HG02588 (cell line): ENCODE measurements at regions not wholly inside any gene's neighbourhood (a gene's known extent, or its start where the extent isn't known, plus 50 kb on each side); places are given as distances from the start of the nearest gene placed in this dataset.

ENCODE experiments used
- ATAC-seq: cut with Tn5 transposase; IDR thresholded peaks from one replicate; pipeline ENCODE4 v1.9.1; 2021; ENCODE audit warnings: mild to moderate bottlenecking, moderate library complexity; ENCODE audit not compliant: unreplicated experiment

GRCh38 chr7:50210706-50211115, 93.8 kb upstream of the IKZF1 start:
- ATAC-seq: no peak

GRCh38 chr7:50209461-50210135, 94.9 kb upstream of the IKZF1 start:
- no peak for ATAC-seq

GRCh38 chr7:50208378-50208982, 96.0 kb upstream of the IKZF1 start:
- ATAC-seq: no peak

- no peak for ATAC-seq
Observed at GRCh38 chr7:50207686-50208255, 96.7 kb upstream of the IKZF1 start.

- ATAC-seq: no peak
Observed at GRCh38 chr7:50207251-50207564, 97.3 kb upstream of the IKZF1 start.

GRCh38 chr7:50206453-50207250, 97.9 kb upstream of the IKZF1 start:
- no peak for ATAC-seq

GRCh38 chr7:50205011-50205410, 99.5 kb upstream of the IKZF1 start:
- no peak for ATAC-seq

GRCh38 chr7:50204581-50204980, 99.9 kb upstream of the IKZF1 start:
- ATAC-seq: no peak

GRCh38 chr7:50203521-50203920, 101.0 kb upstream of the IKZF1 start:
- no peak for ATAC-seq

- no peak for ATAC-seq
Observed at GRCh38 chr7:50202052-50202555, 102.4 kb upstream of the IKZF1 start.

- ATAC-seq: no peak
Observed at GRCh38 chr7:50199824-50200223, 104.7 kb upstream of the IKZF1 start.

GRCh38 chr7:50197549-50197948, 104.5 kb upstream of the ZPBP start:
- peak; percentile 91 for ATAC-seq

GRCh38 chr7:50196719-50197118, 103.7 kb upstream of the ZPBP start:
- no peak for ATAC-seq

GRCh38 chr7:50190776-50191175, 97.7 kb upstream of the ZPBP start:
- ATAC-seq: no peak

- ATAC-seq: no peak
Observed at GRCh38 chr7:50189371-50189770, 96.3 kb upstream of the ZPBP start.

GRCh38 chr7:50185951-50186682, 93.1 kb upstream of the ZPBP start:
- no peak for ATAC-seq

GRCh38 chr7:50185208-50185607, 92.2 kb upstream of the ZPBP start:
- ATAC-seq: no peak

- no peak for ATAC-seq
Observed at GRCh38 chr7:50184271-50184990, 91.4 kb upstream of the ZPBP start.

GRCh38 chr7:50182759-50183158, 89.7 kb upstream of the ZPBP start:
- no peak for ATAC-seq

GRCh38 chr7:50181081-50181480, 88.0 kb upstream of the ZPBP start:
- ATAC-seq: no peak
